ENCODE measurements at regions not wholly inside any gene's neighbourhood (a gene's known extent, or its start where the extent isn't known, plus 50 kb on each side); places are given as distances from the start of the nearest gene placed in this dataset.
"Not testable (repeated sequence)": the region's sequence is repeated elsewhere in the genome, so short reads cannot be mapped to it uniquely, and the experiment has no call there.

- not testable (repeated sequence) for DNase-seq (ENCODE audit: low read depth in 2 of 2)
Observed at GRCh38 chr2:35818359-35818758, 537.2 kb upstream of the CRIM1 start.

GRCh38 chr2:35814597-35814996 is 541.0 kb upstream of the CRIM1 start:
- DNase-seq (ENCODE audit: low read depth in 2 of 2) = not testable (repeated sequence)

GRCh38 chr2:35803126-35803525 is 552.5 kb upstream of the CRIM1 start:
- DNase-seq (ENCODE audit: low read depth in 2 of 2) = no peak

- no peak for DNase-seq (ENCODE audit: low read depth in 2 of 2)
Observed at GRCh38 chr2:35794796-35795450, 560.7 kb upstream of the CRIM1 start.

- no peak for DNase-seq (ENCODE audit: low read depth in 2 of 2)
Observed at GRCh38 chr2:35790292-35790691, 565.3 kb upstream of the CRIM1 start.

GRCh38 chr2:35788543-35788942 is 567.0 kb upstream of the CRIM1 start:
- no peak for DNase-seq (ENCODE audit: low read depth in 2 of 2)

- DNase-seq (ENCODE audit: low read depth in 2 of 2) = no peak
Observed at GRCh38 chr2:35787302-35788031, 568.1 kb upstream of the CRIM1 start.

- DNase-seq (ENCODE audit: low read depth in 2 of 2) = no peak
Observed at GRCh38 chr2:35785564-35785963, 570.0 kb upstream of the CRIM1 start.

- DNase-seq (ENCODE audit: low read depth in 2 of 2) = no peak
Observed at GRCh38 chr2:35784777-35785176, 570.8 kb upstream of the CRIM1 start.

- DNase-seq (ENCODE audit: low read depth in 2 of 2) = no peak
Observed at GRCh38 chr2:35783723-35784122, 571.9 kb upstream of the CRIM1 start.

- DNase-seq (ENCODE audit: low read depth in 2 of 2) = no peak
Observed at GRCh38 chr2:35741556-35741955, 614.0 kb upstream of the CRIM1 start.

GRCh38 chr2:35731674-35732073 is 623.9 kb upstream of the CRIM1 start:
- DNase-seq (ENCODE audit: low read depth in 2 of 2) = no peak

GRCh38 chr2:35714883-35715282 is 640.7 kb upstream of the CRIM1 start:
- no peak for DNase-seq (ENCODE audit: low read depth in 2 of 2)

- no peak for DNase-seq (ENCODE audit: low read depth in 2 of 2)
Observed at GRCh38 chr2:35708411-35708923, 647.1 kb upstream of the CRIM1 start.

GRCh38 chr2:35688309-35688708 is 667.3 kb upstream of the CRIM1 start:
- no peak for DNase-seq (ENCODE audit: low read depth in 2 of 2)

GRCh38 chr2:35651688-35652323 is 703.8 kb upstream of the CRIM1 start:
- no peak for DNase-seq (ENCODE audit: low read depth in 2 of 2)

GRCh38 chr2:35614640-35615039 is 740.9 kb upstream of the CRIM1 start:
- no peak for DNase-seq (ENCODE audit: low read depth in 2 of 2)

GRCh38 chr2:35606394-35606793 is 749.2 kb upstream of the CRIM1 start:
- no peak for DNase-seq (ENCODE audit: low read depth in 2 of 2)

- DNase-seq (ENCODE audit: low read depth in 2 of 2) = no peak
Observed at GRCh38 chr2:35598310-35598709, 757.3 kb upstream of the CRIM1 start.

- DNase-seq (ENCODE audit: low read depth in 2 of 2) = no peak
Observed at GRCh38 chr2:35591886-35592285, 763.7 kb upstream of the CRIM1 start.

- no peak for DNase-seq (ENCODE audit: low read depth in 2 of 2)
Observed at GRCh38 chr2:35585972-35586371, 769.6 kb upstream of the CRIM1 start.

- no peak for DNase-seq (ENCODE audit: low read depth in 2 of 2)
Observed at GRCh38 chr2:35582637-35583036, 772.9 kb upstream of the CRIM1 start.

GRCh38 chr2:35580956-35581355 is 774.6 kb upstream of the CRIM1 start:
- no peak for DNase-seq (ENCODE audit: low read depth in 2 of 2)

Data from stimulated activated CD8-positive, alpha-beta memory T cell treated with anti-CD3 and anti-CD28 coated beads, Interleukin-2, amount 100 ng/mL, for 1 hour (primary cell).